GM13976 (cell line): ENCODE measurements at regions not wholly inside any gene's neighbourhood (a gene's known extent, or its start where the extent isn't known, plus 50 kb on each side); places are given as distances from the start of the nearest gene placed in this dataset.

Experiments used
- DNase-seq: peaks from one replicate; pipeline ENCODE4 v3.0.0; 2012; ENCODE audit warnings: low spot score
- CTCF ChIP-seq: IDR thresholded peaks from 2 replicates; pipeline ENCODE4 v1.5.1; 2012; ENCODE audit warnings: borderline replicate concordance, mild to moderate bottlenecking; ENCODE audit not compliant: insufficient read depth; ENCODE audit errors: extremely low read depth, missing control alignments, control extremely low read depth
- in situ Hi-C: fragments of 300-500 bp; cut with MboI; formaldehyde crosslinking; loops from one replicate; pipeline ENCODE4 v1.12.0; 2022; ENCODE audit warnings: low sequenced_read_pairs, mixed read lengths, inconsistent platforms; ENCODE audit not compliant: unreplicated experiment

- DNase-seq: no peak
- no peak for TF ChIP-seq CTCF
- in situ Hi-C loops: no loop called here
These were observed 88.3 kb downstream of the INSIG2 start for GRCh38 chr2:118176601-118177000.

- DNase-seq: no peak
These were observed 83.3 kb downstream of the INSIG2 start for GRCh38 chr2:118171546-118171945.

GRCh38 chr2:118169359-118170005, 81.2 kb downstream of the INSIG2 start:
- no peak for TF ChIP-seq CTCF
- no peak for DNase-seq
- in situ Hi-C loops: no loop called here

More at GRCh38 chr2:118171546-118171945, 83.3 kb downstream of the INSIG2 start:
- in situ Hi-C loops: no loop called here
- TF ChIP-seq CTCF: no peak

GRCh38 chr2:118168615-118169014, 80.3 kb downstream of the INSIG2 start:
- in situ Hi-C loops: no loop called here
- no peak for DNase-seq
- TF ChIP-seq CTCF: no peak

- no peak for DNase-seq
- no peak for TF ChIP-seq CTCF
- in situ Hi-C loops: no loop called here
These were observed 78.8 kb downstream of the INSIG2 start for GRCh38 chr2:118167026-118167425.

GRCh38 chr2:118166242-118166641, 78.0 kb downstream of the INSIG2 start:
- in situ Hi-C loops: no loop called here
- no peak for TF ChIP-seq CTCF
- no peak for DNase-seq
